IMR-90 (cell line): ENCODE measurements at regions not wholly inside any gene's neighbourhood (a gene's known extent, or its start where the extent isn't known, plus 50 kb on each side); places are given as distances from the start of the nearest gene placed in this dataset.
"Not testable (repeated sequence)": the region's sequence is repeated elsewhere in the genome, so short reads cannot be mapped to it uniquely, and the experiment has no call there.

Experiments used
- ATAC-seq: fragments of 200-7000 bp; cut with Tn5 transposase; 2 replicates; pipeline ENCODE4 v1.9.1; 2020; ENCODE audit warnings: low read depth, mild to moderate bottlenecking, moderate library complexity
- BruUV-seq: library from RNA; stranded (reverse); fragments of 400-500 nt; replicated peaks from 2 replicates; lab custom pipeline; 2021; lab: Mats Ljungman, UMichigan
- CTCF ChIA-PET: fragments of 300-600 bp; formaldehyde crosslinking; extraction: SDS; loops from one replicate; lab custom pipeline; 2021; ENCODE audit warnings: antibody characterized with exemption; lab: Yijun Ruan, JAX
- POLR2A ChIA-PET: fragments of 300-600 bp; sonication (Branson Sonifier 250); formaldehyde crosslinking; loops from one replicate; lab custom pipeline; 2022; ENCODE audit warnings: antibody characterized with exemption; ENCODE audit not compliant: unreplicated experiment; lab: Charles Lee
- DNase-seq: peaks from one replicate; pipeline ENCODE4 v3.0.0; 2013
- H2AFZ ChIP-seq: replicated peaks from 2 replicates; pipeline ENCODE3; 2013; ENCODE audit warnings: low read length, mild to moderate bottlenecking; ENCODE audit not compliant: poor library complexity
- H2AK5ac ChIP-seq: 2 replicates; pipeline ENCODE4 v1.6.1; 2013; ENCODE audit warnings: low read depth, low read length, inconsistent platforms
- H2AK9ac ChIP-seq: replicated peaks from 2 replicates; pipeline ENCODE3; 2013; ENCODE audit warnings: mild to moderate bottlenecking, low read depth, low read length, moderate library complexity; ENCODE audit not compliant: poor library complexity
- H2BK120ac ChIP-seq: 2 replicates; pipeline ENCODE4 v1.6.1; 2013; ENCODE audit warnings: low read depth, low read length, inconsistent platforms
- H2BK15ac ChIP-seq: 3 replicates; pipeline ENCODE4 v1.6.1; 2013; ENCODE audit warnings: low read depth, low read length, inconsistent platforms
- H2BK20ac ChIP-seq: 2 replicates; pipeline ENCODE4 v1.6.1; 2013; ENCODE audit warnings: low read depth, mild to moderate bottlenecking, inconsistent platforms, low read length, moderate library complexity
- H2BK5ac ChIP-seq: 2 replicates; pipeline ENCODE4 v1.6.1; 2013; ENCODE audit warnings: mild to moderate bottlenecking, low read depth, low read length, inconsistent platforms; ENCODE audit not compliant: poor library complexity, severe bottlenecking
- H3K14ac ChIP-seq: replicated peaks from 2 replicates; pipeline ENCODE4 v1.6.1; 2013; ENCODE audit warnings: low read depth, low read length, inconsistent platforms
- H3K18ac ChIP-seq: 2 replicates; pipeline ENCODE4 v1.6.1; 2013; ENCODE audit warnings: low read depth, low read length, control low read depth
- H3K23ac ChIP-seq: 2 replicates; pipeline ENCODE4 v1.6.1; 2013; ENCODE audit warnings: low read depth, low read length, inconsistent platforms
- H3K27ac ChIP-seq: 2 replicates; pipeline ENCODE4 v1.5.1; 2013; ENCODE audit warnings: mild to moderate bottlenecking, control low read depth, low read length; ENCODE audit not compliant: insufficient read depth
- H3K27me3 ChIP-seq: 2 replicates; pipeline ENCODE4 v1.6.1; 2013; ENCODE audit warnings: low read length; ENCODE audit not compliant: control insufficient read depth, insufficient read depth
- H3K36me3 ChIP-seq: 2 replicates; pipeline ENCODE4 v1.6.1; 2013; ENCODE audit warnings: low read length, mixed read lengths; ENCODE audit not compliant: control insufficient read depth, insufficient read depth
- H3K4ac ChIP-seq: 2 replicates; pipeline ENCODE4 v1.6.1; 2013; ENCODE audit warnings: low read depth, low read length, inconsistent platforms
- H3K4me1 ChIP-seq: 2 replicates; pipeline ENCODE4 v1.6.1; 2013; ENCODE audit warnings: low read length, mixed read lengths; ENCODE audit not compliant: control insufficient read depth, insufficient read depth
- H3K4me2 ChIP-seq: 2 replicates; pipeline ENCODE4 v1.6.1; 2013; ENCODE audit warnings: low read depth, mild to moderate bottlenecking, control low read depth, low read length, moderate library complexity
- H3K4me3 ChIP-seq: 2 replicates; pipeline ENCODE4 v1.5.1; 2013; ENCODE audit warnings: low read depth, mild to moderate bottlenecking, control low read depth, low read length, moderate library complexity; ENCODE audit not compliant: insufficient read depth
- H3K56ac ChIP-seq: 2 replicates; pipeline ENCODE4 v1.6.1; 2013; ENCODE audit warnings: low read length, inconsistent platforms; ENCODE audit not compliant: insufficient read depth; ENCODE audit errors: extremely low read depth
- H3K79me1 ChIP-seq, 2 experiments: 2 replicates each; pipeline ENCODE4 v1.6.1; 2013; ENCODE audit warnings: low read length in 2 of 2, inconsistent platforms in 1 of 2, low read depth in 1 of 2
- H3K9ac ChIP-seq: 2 replicates; pipeline ENCODE4 v1.6.1; 2013; ENCODE audit warnings: low read depth, low read length, control low read depth
- H3K9me1 ChIP-seq: 2 replicates; pipeline ENCODE4 v1.6.1; 2013; ENCODE audit warnings: low read length, inconsistent platforms; ENCODE audit not compliant: insufficient read depth
- H3K9me3 ChIP-seq: 2 replicates; pipeline ENCODE4 v1.6.1; 2013; ENCODE audit warnings: low read length; ENCODE audit not compliant: control insufficient read depth, insufficient read depth
- H4K20me1 ChIP-seq: 2 replicates; pipeline ENCODE4 v1.6.1; 2013; ENCODE audit warnings: low read length, inconsistent platforms; ENCODE audit not compliant: insufficient read depth
- H4K5ac ChIP-seq: 2 replicates; pipeline ENCODE4 v1.6.1; 2013; ENCODE audit warnings: mild to moderate bottlenecking, low read depth, low read length, control low read depth
- H4K8ac ChIP-seq, 2 experiments: 2 replicates each; pipeline ENCODE4 v1.6.1; 2013; ENCODE audit warnings: low read depth in 2 of 2, low read length in 2 of 2, control low read depth in 1 of 2, inconsistent platforms in 1 of 2
- H4K91ac ChIP-seq: 2 replicates; pipeline ENCODE4 v1.6.1; 2013; ENCODE audit warnings: low read depth, low read length, inconsistent platforms; ENCODE audit not compliant: insufficient read depth
- BHLHE40 ChIP-seq: fragments of 150-350 bp; IDR thresholded peaks from 2 replicates; pipeline ENCODE4 v1.6.1; 2016; ENCODE audit warnings: mild to moderate bottlenecking, low read depth, low read length
- MAFK ChIP-seq: IDR thresholded peaks from 2 replicates; pipeline ENCODE4 v1.6.1; 2012; ENCODE audit warnings: low read depth, low read length, improper control_type of control experiment
- NFE2L2 ChIP-seq: fragments of 150-350 bp; IDR thresholded peaks from 2 replicates; pipeline ENCODE4 v1.6.1; 2016; ENCODE audit warnings: low read depth, mild to moderate bottlenecking, low read length
- RFX5 ChIP-seq: IDR thresholded peaks from 2 replicates; pipeline ENCODE4 v1.8.0; 2012; ENCODE audit warnings: low read depth, mild to moderate bottlenecking, low read length, moderate library complexity
- WGBS, 2 experiments: methylation state at CpG; one replicate each; pipeline versions ENCODE4 v1.1.5 to v1.1.7; 2013; ENCODE audit warnings: missing lambda C conversion rate in 2 of 2; ENCODE audit not compliant: insufficient read length in 1 of 2; ENCODE audit errors: extremely low coverage in 2 of 2; 5-methylcytosine and 5-hydroxymethylcytosine counted together
- dilution Hi-C: fragments of 300-500 bp; cut with HindIII; formaldehyde crosslinking; loops from one replicate; pipeline ENCODE4 v1.14.3; 2018; ENCODE audit warnings: low sequenced_read_pairs; ENCODE audit not compliant: unreplicated experiment
- in situ Hi-C: fragments of 300-500 bp; cut with MboI; formaldehyde crosslinking; loops from 3 replicates; pipeline ENCODE4 v1.14.3; 2019; ENCODE audit warnings: low sequenced_read_pairs, inconsistent platforms, mixed read lengths
- intact Hi-C: fragments of 100-400 bp; cut with micrococcal nuclease; formaldehyde crosslinking; loops from 2 replicates; pipeline ENCODE4 v1.10.0; 2022
- TF ChIP-seq, protein P1 (sequence below): fragments of 150-350 bp; IDR thresholded peaks from 2 replicates; pipeline ENCODE4 v1.6.1; 2016; ENCODE audit warnings: low read depth, mild to moderate bottlenecking, low read length, moderate library complexity, borderline replicate concordance

DNA sequence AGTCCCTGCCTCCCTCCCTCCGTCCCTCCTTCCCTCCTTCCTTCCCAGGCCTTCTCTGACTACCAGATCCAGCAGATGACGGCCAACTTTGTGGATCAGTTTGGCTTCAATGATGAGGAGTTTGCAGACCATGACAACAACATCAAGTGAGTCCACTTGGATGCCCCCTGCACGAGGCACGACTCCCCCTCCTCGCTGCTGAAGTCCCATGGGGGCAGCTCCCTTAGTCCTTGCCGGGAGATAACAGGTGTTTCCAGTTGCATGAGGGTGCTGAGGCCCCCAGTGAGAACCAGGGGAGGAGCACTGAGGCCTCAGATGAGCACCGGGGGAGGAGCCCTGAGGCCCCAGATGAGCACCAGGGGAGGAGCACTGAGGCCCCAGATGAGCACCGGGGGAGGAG, 200.0 kb downstream of the LIPI start:
- H3K27me3 ChIP-seq, result no peaks in the 10 kb centered on the region
- BruUV-seq, result no TSS peak
- H4K20me1 ChIP-seq, result no peaks in the 10 kb centered on the region
- POLR2A ChIA-PET, result no interaction called here
- no peak overlapping the region for H2BK15ac ChIP-seq
- H3K4me2 ChIP-seq, result no peak overlapping the region
- no peaks in the 10 kb centered on the region for H3K9me1 ChIP-seq
- H3K18ac ChIP-seq, result no peak overlapping the region
- H2AK5ac ChIP-seq, result no peak overlapping the region
- dilution Hi-C loops (no loop called here), in situ Hi-C loops (no loop called here), intact Hi-C loops (no loop called here)
- H4K91ac ChIP-seq, result no peak overlapping the region
- H3K4me3 ChIP-seq, result no peak overlapping the region
- no peak overlapping the region for H4K8ac ChIP-seq
- no peaks in the 10 kb centered on the region for H3K36me3 ChIP-seq
- H3K23ac ChIP-seq, result no peak overlapping the region
- DNase-seq, result no peak
- no peak overlapping the region for H4K5ac ChIP-seq
- H3K4me1 ChIP-seq, result no peaks in the 10 kb centered on the region
- no peak for TF ChIP-seq NFE2L2
- TF ChIP-seq MAFK, result no peak
- TF ChIP-seq, protein P1, sequence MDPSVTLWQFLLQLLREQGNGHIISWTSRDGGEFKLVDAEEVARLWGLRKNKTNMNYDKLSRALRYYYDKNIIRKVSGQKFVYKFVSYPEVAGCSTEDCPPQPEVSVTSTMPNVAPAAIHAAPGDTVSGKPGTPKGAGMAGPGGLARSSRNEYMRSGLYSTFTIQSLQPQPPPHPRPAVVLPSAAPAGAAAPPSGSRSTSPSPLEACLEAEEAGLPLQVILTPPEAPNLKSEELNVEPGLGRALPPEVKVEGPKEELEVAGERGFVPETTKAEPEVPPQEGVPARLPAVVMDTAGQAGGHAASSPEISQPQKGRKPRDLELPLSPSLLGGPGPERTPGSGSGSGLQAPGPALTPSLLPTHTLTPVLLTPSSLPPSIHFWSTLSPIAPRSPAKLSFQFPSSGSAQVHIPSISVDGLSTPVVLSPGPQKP, result no peak
- TF ChIP-seq RFX5, result no peak
- TF ChIP-seq BHLHE40, result no peak
- no peak overlapping the region for H3K4ac ChIP-seq
- H3K9ac ChIP-seq, result no peak overlapping the region
- no peak overlapping the region for H3K27ac ChIP-seq
- H2AK9ac ChIP-seq, result no peak overlapping the region
- no peak overlapping the region for H3K56ac ChIP-seq
- no peak overlapping the region for H2BK20ac ChIP-seq
- no peak for ATAC-seq
- H3K14ac ChIP-seq, result no peak overlapping the region
- no peak overlapping the region for H2AFZ ChIP-seq
- H3K9me3 ChIP-seq, result no peaks in the 10 kb centered on the region
- no peaks in the 10 kb centered on the region for H3K79me1 ChIP-seq
- 85% methylated on average over 4 of the region's 8 CpGs; no CpG with 5 or more reads in 1 of the 2 experiments for WGBS, 2 experiments
- H2BK5ac ChIP-seq, result no peak overlapping the region
- CTCF ChIA-PET, result no interaction called here
- no peak overlapping the region for H2BK120ac ChIP-seq

DNA sequence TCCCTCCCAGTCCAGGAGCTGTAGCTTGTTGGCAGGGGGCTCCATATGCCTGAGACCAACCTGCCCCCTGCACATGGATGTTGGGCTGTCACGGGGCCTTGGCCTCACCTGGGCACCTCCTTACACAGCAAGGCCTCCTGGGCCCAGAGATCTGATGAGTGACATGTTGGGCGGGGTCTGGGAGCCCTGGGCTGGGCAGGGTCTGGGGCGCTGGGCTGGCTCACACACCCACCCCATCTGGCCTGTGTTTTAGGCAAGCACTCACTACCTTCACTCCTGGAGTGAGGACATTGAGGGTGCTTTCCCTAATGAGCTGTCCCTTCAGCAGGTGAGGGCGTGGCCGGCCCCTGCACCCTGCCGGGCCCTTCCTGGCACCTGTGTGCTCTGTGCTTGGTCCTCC, 200.8 kb downstream of the LIPI start:
- H4K8ac ChIP-seq, H2BK5ac ChIP-seq, H2BK120ac ChIP-seq, H3K56ac ChIP-seq, BruUV-seq, H3K9me1 ChIP-seq, H3K27ac ChIP-seq, H4K20me1 ChIP-seq, H3K14ac ChIP-seq, H2AFZ ChIP-seq, H3K4ac ChIP-seq, intact Hi-C loops, H3K23ac ChIP-seq, H3K79me1 ChIP-seq, H4K91ac ChIP-seq, H3K9me3 ChIP-seq, H3K9ac ChIP-seq, H3K27me3 ChIP-seq, H2BK20ac ChIP-seq, POLR2A ChIA-PET, H4K5ac ChIP-seq, H2BK15ac ChIP-seq, H3K18ac ChIP-seq, H3K4me3 ChIP-seq, H2AK9ac ChIP-seq, ATAC-seq, H2AK5ac ChIP-seq, H3K4me2 ChIP-seq, dilution Hi-C loops, CTCF ChIA-PET, DNase-seq, H3K4me1 ChIP-seq, H3K36me3 ChIP-seq, in situ Hi-C loops: not testable (repeated sequence)
- 90% methylated on average over 2 of the region's 6 CpGs; no CpG with 5 or more reads in 1 of the 2 experiments for WGBS, 2 experiments
